NCI-H1048 (cell line): ENCODE measurements at regions not wholly inside any gene's neighbourhood (a gene's known extent, or its start where the extent isn't known, plus 50 kb on each side); places are given as distances from the start of the nearest gene placed in this dataset.
A peak's percentile ranks its signal among the peaks of the same experiment; 100 is the strongest.

Experiments
- DNase-seq: peaks from one replicate; lab custom pipeline; 2025; lab: John Stamatoyannopoulos, UW

DNA sequence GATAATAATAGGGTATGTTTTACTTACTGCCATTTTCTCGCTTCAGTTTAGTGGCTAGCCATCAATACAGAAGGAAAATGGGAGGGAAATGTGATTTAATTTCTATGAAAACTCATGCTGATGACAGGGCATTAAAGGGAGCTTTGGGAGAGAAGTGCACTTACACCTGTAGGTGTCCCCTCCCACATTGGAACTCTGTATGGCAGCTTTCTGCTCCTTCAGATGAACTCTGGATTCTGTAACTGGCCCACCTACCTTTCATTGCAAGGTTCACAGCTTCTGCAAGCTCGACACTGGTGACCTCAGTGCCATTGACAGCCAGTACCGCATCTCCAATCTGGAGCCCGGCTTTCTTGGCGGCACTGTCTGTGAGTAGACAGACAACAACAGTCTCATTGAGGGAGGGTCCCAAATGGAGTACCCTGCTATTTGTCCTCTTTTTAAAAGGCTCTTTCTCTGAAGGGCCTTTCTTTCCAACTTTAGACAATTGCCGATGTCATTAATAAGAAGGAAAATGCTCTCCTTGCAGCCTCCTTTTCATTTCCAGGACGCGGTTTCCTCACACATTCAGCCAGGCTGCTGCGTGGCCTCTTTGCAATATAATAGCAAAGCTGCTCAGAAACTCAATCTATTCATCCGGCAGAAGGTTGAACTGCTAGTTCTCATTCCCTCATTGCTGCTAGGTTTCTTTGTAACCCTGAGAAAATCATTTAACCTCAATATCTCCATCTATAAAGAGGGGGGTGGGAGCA is 63.6 kb downstream of the NUDT12 start:
- no peak for DNase-seq

DNA sequence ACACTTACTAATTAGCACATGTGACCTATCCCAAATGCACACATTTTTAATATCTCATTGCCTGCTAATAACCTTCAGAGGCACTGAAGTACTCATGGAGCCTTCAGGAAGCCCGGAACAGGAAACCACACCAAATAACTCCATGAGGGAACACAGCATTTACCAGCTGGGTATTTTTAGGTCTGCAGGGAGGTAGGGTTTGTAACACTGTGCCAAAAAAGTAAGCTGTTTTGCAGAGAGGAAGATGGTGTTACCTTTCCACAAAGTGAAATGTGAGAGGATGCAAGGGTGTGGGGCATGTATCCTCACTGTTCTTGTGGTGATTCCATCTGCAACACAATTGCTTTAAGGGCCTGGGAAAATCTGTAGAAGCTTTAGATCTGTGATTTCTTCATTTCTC is 64.4 kb downstream of the NUDT12 start:
- no peak for DNase-seq

DNA sequence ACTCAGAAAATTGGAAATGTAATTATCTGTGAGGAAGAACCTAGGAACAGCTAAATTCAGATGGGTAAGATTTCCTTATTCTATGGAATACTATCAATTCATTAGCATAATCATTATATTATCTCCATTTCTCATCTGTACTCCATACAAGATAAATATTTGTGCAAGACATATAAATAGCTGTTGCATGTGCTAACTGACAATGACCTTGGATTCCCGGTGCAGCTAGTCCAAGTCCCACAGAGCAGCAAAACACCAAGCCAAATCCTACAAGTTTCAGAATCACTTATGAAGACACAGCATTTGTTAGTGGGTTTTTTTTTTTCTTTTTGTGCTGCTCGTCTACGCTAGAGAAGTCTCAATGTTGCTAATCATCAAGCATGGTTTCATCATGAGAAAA is 64.8 kb downstream of the NUDT12 start:
- DNase-seq: no peak

DNA sequence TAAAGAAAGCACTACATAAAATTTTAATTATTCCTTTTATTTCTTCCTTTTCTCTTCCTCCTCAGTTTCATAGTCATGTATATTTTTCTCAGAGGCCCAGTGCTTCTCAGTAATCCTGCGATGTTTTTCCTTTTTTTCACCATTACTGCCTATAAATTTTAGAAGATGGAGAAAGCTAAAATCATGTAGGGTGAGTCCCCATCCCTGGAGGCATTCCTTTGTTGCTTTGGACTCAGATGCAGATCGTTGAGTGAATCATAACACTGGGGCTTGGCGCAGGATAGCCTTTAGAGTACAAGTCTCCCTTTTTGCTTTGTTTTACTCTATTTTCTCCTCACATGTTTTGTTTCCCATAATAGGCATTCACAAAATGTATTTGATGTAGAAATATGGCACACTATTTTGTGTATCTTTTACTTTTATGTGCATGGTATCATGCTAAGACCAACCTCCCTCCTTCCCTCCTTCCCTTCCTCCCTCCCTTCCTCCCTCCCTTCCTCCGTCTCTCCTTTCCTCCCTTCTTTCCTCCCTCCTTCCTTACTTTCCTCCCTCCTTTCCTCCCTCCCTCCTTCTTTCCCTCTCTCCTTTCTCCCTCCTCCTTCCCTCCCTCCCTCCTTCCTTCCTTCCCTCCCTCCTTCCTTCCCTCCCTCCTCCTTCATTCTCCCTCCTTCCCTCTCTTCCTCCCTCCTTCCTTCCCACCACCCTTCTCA is 72.4 kb downstream of the NUDT12 start:
- DNase-seq: no peak

DNA sequence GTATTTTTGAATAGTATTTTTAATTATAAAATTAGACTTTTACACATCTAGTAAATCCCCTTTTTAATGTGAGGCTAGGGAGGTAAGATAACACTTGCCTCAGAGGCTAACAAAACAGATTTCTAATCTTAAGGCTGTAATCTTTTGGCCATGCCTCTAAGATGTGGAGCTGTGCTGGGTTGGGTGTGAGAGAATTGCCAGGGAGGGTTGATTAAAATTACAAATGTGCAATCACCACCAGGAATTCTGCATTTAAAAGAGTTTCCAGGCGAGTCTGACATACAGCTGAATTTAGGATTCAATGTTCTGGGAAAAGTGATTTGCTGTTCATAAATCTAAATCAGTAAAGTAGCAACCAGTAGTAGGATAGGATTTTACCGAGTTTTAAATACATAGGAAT is 73.3 kb downstream of the NUDT12 start:
- no peak for DNase-seq

DNA sequence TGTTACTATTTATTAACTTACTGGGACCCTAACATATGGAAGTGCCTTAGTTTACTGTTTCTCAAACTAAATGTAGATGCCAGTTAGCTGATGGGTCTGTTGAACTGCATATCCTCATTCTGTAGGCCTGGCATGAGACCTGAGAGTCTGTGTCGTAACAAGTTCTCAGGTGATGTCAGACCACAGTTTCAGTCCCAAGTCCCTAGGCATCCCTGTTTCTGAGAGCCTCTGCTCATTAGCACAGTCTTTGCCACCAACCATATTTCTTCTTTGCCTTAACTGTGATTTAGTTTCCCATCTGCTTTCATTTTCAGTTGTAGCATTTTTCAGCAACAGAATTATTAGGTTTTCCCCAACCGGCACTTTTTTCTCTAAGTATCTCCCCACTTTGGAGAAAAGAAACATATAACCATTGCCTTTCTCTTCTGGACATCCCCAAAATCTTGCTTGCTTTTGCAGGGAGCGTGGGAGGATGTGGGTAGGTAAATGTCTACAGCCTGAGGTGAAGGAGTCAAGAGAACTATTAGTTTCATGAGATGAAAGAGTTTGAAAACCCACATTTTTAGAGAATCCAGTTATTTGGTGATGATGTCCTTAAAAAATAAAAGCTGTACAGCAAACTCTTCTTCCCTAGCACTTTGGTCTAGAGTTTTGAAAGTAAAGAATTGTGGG is 74.6 kb downstream of the NUDT12 start:
- DNase-seq: no peak

DNA sequence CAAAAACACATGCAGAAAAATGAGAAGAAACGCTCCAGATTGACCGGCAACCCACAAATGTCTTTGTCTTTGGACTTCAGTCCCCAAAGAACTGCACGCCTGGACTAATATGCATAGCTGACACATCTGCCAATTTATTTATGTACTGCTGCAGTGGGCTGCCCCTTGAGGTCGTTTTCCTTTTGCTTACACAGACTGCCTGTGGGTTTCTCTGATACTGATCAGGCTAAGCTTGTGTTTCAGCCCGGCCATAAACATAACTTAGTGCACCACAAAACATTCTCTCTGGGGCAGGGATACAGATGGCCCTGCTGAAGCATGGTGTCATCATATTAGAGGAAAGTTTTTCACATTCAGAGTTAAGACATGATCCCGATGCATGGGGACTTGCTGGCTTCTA is 75.4 kb downstream of the NUDT12 start:
- DNase-seq: no peak

DNA sequence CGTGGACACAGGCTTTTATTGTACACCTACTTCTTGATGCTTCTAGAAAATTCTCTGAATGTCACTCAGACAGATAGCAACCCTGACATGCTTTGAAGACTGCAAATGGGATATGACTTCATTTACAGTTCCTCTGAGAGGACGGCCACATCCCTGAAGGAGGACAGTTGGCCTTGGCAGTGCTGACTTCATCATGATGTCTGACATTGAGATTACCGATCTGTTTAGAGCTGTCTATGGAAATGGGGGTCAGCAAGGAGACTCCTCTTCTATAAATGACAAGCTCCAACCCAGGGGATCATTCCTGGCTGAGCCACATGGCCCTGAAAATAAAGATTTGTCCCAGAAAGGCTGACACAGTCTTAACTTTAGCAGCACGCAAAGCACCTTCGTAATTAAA is 75.8 kb downstream of the NUDT12 start:
- DNase-seq: no peak

DNA sequence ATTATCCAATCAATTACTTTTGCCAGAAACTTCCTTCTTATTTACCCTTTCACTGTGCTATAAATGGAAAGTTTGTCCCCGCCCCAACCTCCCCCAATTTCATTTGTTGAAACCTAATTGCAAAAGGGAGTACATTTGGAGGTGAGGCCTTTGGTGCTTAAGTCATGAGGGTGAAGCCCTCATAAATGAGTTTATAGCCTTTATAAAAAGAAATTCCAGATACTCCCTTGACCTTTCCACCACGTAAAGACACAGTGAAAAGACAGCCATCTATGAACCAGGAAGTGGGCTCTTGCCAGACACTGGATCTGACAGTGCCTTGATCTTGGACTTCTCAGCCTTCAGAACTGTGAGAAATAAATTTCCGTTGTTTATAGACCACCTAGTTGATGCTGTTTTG is 82.3 kb downstream of the NUDT12 start:
- no peak for DNase-seq

DNA sequence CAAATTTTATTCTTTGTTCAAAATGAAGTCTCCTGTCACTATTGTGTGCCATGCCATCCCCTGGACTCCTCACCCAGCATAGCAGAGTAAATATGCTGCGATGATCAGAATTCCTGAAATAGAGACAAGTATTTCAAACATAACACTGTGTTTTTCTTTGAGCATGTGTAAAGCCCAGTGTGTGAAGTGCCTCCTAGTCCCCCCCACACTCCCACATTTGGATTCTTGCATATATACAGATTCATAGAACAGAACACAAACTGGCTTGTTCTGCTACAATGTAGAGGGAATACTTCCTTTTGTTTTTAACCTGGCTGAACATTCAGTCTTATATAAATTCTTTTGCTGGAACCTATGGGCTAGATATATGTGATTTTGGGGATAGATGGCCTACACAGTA is 84.9 kb downstream of the NUDT12 start:
- DNase-seq: no peak

DNA sequence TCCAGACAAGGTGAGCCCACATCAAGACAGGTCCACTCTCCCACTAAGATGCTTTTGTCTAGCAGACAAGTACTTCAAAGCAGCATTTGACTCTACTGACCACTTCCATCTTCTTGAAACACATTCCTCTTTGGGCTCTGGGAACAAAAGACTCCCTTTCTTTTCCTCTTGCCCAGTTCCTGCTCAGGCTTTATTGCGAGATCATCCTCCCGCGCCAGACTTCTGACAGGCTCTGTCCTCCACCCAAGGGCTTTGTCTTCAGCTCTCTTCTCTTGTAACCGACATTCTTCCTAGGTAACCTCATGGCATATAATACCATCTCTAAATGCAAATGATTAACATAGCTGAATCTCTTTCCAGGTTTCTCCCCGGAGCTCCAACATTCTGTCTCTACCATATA is 85.8 kb downstream of the NUDT12 start:
- DNase-seq: no peak

DNA sequence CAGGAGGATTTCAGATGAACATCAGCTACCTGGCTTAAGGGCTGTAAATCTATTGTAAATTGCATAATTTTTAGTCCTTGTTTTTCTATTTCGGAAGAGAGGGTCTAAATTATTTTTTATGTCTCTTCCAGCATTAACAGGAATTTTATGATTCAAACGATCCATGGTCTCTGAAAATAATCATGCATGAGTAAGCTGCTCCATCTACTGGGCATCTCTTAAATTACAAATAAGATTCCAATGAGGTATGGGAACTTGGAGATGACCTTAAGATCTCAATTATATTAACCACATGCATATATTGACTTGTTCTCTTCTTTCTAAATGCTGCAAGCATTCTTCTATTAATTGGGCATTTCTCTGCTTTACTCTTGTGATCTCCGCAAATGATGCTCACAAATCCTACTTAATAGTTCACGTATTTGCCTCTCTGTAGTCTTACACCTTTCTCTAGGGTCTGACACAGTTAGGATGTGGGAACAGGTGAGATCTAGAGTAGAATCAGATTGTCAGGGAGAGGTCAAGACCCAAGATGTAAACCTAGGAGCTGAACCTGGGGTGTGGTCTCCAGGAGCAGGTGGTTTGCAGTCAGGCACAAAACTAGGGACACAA is 86.9 kb downstream of the NUDT12 start:
- DNase-seq: peak; percentile 11

DNA sequence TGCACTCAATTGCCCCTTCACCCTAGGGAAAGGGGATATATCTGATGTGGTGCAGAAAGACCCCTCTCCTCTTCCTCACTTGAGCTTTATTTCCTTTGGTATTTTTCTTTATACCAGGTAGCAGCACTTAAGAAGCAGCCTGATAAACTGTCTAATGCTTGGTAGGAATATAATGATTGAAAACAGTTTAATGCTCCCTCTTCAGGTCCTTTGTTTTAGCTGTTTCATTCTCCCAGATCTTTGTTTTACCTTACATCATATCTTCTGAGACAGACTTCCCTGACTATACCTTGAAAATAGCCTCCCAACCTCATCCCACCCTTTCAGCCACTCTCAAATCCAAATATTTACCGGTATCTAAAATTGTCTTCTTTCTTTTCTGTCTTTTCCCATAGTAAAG is 87.9 kb downstream of the NUDT12 start:
- no peak for DNase-seq

DNA sequence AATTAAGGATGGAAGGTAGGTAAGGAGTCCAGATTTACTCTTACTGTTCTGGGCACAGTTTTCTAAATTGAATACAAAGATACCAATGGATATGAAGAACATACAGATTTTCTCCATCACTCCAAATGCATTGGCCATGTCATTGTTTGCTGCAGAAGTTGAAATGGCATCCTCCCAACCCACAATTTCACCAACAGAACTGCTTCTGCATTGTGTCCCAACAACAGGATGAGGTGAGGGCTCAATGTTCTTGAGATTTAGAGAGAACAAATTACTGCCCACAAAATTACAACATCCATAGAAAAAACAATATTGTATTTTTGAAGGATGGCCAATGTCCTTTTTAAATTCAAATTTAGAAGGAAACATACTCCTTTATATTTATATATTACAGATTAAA is 88.9 kb downstream of the NUDT12 start:
- no peak for DNase-seq

DNA sequence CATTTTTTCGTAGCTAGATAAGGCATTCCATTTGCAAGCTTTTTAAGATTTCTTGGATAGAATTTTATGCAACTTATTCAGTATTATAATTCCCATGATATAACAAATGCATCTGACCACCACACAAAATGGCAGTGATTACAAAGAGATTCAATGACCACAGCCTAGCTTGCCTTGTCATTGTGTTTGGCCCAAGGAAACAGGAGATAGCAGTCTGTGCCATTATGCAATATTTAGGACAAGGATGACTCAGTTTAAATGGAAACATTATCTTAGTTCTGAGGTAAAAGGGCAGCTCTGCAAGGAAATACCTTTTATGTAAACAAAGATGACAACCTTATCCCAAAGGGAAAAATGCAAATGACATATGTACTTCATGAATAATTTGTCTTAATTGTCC is 89.8 kb downstream of the NUDT12 start:
- no peak for DNase-seq

DNA sequence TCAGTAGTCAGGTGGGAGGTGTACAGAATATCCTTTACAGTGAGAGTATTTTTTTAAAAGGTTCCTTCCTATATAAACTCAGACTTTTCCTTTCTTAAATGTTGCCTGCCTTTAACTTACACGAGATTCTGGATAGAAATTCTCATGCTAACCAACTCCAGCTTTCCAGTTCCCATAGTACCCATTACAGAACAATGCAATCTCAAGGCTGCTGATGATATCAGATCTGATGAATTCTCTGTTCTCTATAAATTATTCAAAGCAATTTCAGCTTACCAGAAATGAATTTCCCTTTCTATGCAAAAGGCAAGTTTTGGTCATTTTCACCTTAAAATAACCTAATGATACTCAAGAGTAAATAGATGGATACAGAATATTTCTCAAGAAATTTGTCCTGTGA is 90.3 kb downstream of the NUDT12 start:
- no peak for DNase-seq

DNA sequence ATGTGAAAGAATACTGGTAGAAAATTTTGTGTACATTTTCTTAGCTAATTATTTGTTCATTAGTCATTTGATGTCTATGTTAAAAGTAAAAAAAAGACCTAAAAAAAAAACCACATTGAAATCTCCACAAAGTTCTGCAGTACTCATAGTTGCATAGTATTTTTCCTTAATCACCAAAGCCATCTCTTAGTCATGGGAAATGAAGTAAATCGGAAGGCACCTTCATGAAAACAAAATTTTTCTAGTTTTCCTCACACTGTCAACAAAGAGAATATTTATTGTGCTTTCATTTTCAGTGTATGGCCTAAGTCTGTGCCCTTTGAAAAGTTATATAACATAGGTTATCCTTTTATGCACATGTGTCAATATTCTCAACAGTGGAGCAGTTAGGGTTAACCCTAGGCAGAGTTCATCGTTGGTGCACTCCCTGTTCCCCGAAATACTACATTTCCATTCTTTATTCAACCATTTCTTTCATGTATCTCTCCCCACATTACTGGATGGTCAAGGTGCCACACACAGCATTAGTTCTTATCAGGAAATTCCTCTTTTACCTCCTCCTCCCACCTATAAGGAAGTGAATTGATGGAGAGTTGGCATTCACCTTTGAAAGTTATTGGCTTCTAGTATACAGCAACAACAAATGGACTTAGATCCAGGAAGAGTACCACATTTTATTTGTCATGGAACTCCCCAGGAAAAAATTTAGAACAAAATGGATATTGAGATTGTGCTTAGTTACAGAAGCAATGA is 93.1 kb downstream of the NUDT12 start:
- DNase-seq: no peak

DNA sequence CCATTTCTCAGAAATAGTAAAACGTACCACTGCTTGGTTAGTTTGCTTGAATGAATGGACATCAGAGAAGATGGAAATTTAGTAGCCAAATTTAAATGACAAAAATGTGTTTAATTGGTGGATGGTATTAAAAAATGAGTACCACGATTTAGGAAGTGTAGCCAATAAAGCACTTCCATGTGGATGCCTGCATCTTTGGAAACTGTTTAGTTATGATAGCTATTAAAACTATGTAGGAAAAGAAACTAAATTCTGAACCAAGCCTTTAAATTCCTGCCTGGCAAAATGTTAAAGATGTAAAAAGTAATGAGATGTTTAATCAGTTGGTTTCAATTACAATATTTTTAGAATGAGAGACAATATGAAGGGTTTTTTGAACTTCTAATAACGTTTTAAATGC is 94.8 kb downstream of the NUDT12 start:
- DNase-seq: no peak

DNA sequence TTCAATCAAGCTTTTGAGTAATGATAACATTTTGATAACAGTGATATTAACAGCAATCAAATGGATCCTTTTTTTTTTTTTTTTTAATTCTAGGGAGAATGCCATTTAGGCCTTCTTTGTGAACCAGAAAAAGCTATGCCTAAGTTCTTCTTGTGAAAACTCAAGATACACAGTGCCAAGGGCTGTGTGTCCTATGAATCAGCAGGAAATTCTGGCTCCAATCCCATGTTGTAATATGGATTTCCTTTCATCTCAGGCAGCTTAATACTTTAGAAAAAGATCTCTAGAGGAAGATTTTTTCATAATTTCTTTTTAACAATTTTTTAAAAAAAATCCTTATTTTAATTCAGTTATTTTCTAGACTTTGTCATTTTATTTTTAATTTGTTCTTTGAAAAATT is 96.1 kb downstream of the NUDT12 start:
- no peak for DNase-seq

DNA sequence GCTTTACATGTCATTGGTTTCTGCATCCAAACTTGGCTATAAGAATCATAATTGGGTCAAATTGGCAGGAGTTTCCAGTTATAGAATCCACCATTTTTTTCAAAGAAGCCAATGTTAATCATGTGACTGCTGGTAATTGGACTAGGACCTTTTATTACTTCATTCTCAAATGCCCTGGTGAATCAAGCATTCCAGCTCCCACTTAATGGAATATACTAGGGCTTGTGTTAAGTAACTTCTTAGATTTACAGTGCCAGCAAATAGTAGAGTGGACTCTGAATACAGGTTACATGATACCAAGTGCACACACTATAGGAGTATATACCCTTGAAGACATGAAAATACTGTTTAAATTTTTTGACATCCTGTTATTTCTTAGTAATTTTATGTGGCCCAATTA is 96.7 kb downstream of the NUDT12 start:
- DNase-seq: no peak

DNA sequence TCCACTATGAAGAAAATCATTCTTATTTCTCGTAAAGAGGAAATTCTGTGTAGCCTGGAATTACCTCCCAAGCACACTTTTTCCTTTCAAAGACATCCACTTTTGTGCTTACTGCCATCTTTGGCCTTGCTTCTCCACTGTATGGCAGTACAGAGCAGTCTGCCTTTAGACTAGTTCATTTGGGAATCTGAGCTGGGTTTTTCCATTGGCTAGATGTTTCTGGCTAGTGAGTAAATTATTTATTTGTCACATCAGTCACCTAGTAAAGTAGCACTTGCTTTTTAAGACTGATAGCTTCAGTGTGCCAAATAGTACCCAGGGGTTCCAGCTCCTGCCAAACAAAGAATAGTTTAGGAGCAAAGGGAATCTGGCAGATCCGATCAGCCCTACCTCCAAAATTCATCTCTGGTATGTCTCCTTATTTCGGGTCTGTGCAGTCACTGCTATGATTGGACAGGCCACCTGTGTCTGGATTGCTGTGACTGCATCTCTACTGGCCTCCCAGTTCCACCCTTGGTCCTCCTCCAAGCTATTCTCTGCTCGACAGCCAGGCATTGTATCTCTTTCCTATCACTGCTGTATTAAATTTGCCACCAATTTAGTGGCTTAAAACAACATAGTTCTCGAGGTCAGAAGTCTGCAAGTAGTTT is 97.6 kb downstream of the NUDT12 start:
- no peak for DNase-seq

DNA sequence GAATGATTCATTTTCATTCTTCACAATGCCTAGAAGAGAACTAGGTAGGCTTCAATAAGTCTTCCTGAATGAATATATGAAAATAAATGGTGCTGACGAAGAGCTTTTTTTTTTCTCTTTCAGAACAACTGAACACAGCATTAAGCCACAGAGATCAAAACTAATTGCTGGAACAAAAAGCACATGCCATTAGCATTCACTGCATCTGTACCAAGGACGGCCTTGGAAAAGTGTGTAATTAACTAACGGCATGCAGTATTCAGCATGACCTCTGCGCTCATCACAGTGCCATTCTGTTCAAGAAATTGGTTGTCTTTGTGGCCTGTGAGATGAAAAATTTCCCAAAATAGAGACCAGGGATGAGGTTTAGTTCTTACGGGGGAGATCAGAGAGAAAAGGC is 99.3 kb downstream of the NUDT12 start:
- no peak for DNase-seq
